Adrenal gland (tissue), 9 donors: ENCODE measurements at regions not wholly inside any gene's neighbourhood (a gene's known extent, or its start where the extent isn't known, plus 50 kb on each side); places are given as distances from the start of the nearest gene placed in this dataset.

Source experiments
- DNase-seq, 7 donors: peaks; one replicate each; pipeline ENCODE4 v3.0.0-alpha.2; 2019 to 2020
- H3K27ac ChIP-seq, 5 donors: fragments of 200-600 bp; sonication (generic) in 4 of 5; 1 replicate in 3 of 5; 2 replicates in 2 of 5; pipeline versions ENCODE4 v1.5.1 to v1.8.0; 2016 to 2020; ENCODE audit warnings: mild to moderate bottlenecking in 1 of 5
- H3K27me3 ChIP-seq: fragments of 200-600 bp; 2 replicates; pipeline ENCODE4 v1.8.0; 2021
- H3K36me3 ChIP-seq, 2 donors: fragments of 200-600 bp; replicated peaks in 1 of 2; 1 replicate in 1 of 2; 2 replicates in 1 of 2; pipeline versions ENCODE4 v1.5.1 to v1.8.0; 2018 to 2022
- H3K4me1 ChIP-seq, 2 donors: fragments of 200-600 bp; replicated peaks in 1 of 2; 1 replicate in 1 of 2; 2 replicates in 1 of 2; pipeline versions ENCODE4 v1.5.1 to v1.8.0; 2018 to 2021
- H3K4me3 ChIP-seq, 4 donors: fragments of 200-600 bp; sonication (generic) in 3 of 4; one replicate each; pipeline ENCODE4 v1.5.1; 2016 to 2018
- H3K9me3 ChIP-seq, 3 donors: fragments of 200-600 bp; sonication (generic) in 1 of 3; replicated peaks in 1 of 3; 1 replicate in 2 of 3; 2 replicates in 1 of 3; pipeline versions ENCODE4 v1.5.1 to v1.8.0; 2016 to 2021
- CTCF ChIP-seq, 6 experiments: fragments of 450-650 bp in 4 of 6; fragments of 200-600 bp in 2 of 6; sonication (generic) in 1 of 6; IDR thresholded peaks; 1 replicate in 5 of 6; 2 replicates in 1 of 6; pipeline versions ENCODE4 v1.5.1 to v1.8.0; 2016 to 2021; ENCODE audit warnings: antibody characterized with exemption in 6 of 6, mild to moderate bottlenecking in 2 of 6, moderate library complexity in 1 of 6
- POLR2A ChIP-seq, 2 donors: fragments of 450-650 bp; IDR thresholded peaks; one replicate each; pipeline ENCODE4 v1.6.1; 2017; ENCODE audit warnings: antibody characterized with exemption in 2 of 2, mild to moderate bottlenecking in 2 of 2, moderate library complexity in 1 of 2
- WGBS, 4 donors: extraction: QIAGEN DNeasy Blood & Tissue Kit in 2 of 4; methylation state at CpG; one replicate each; pipeline versions ENCODE4 v1.1.5 to v1.1.7; 2013 to 2017; 5-methylcytosine and 5-hydroxymethylcytosine counted together
- intact Hi-C, 2 donors: fragments of 100-400 bp; cut with DNase I; formaldehyde crosslinking; loops; one replicate each; pipeline versions ENCODE4 v1.14.1 to v1.15.0; 2022 to 2023
- donor health status: healthy with polysubstance abuse.
- donor health status: Bipolar disorder and iron deficiency.
- donor health status: DM: yes; HTN: yes; CAD: no.
- donor health status: DM: no; HTN: no; CAD: no.
- donor health status: DM: no; HTN: no; CAD: no.

GRCh38 chr1:59238333-59238934 is 58.5 kb upstream of the FGGY start:
- Histone ChIP-seq H3K4me3 (no peak overlapping the region), H3K4me1 (peaks cover 0 to 3% of the 10 kb centered on the region in 2 donors), H3K27ac (no peak overlapping the region), H3K36me3 (no peaks in the 10 kb centered on the region), H3K27me3 (no peaks in the 10 kb centered on the region), H3K9me3 (no peaks in the 10 kb centered on the region)
- intact Hi-C loops = no loop called here
- no peak for TF ChIP-seq CTCF (IDR thresholded peaks at IDR 0.05)
- TF ChIP-seq POLR2A (IDR thresholded peaks at IDR 0.05) = no peak
- DNase-seq = no peak
- 77 to 88% (median 86%) methylated on average over 5 of the region's 5 CpGs for WGBS, 4 donors

GRCh38 chr1:59238993-59239392 is 57.9 kb upstream of the FGGY start:
- no peaks in the 10 kb centered on the region for H3K27me3 ChIP-seq
- H3K27ac ChIP-seq = no peak overlapping the region
- H3K36me3 ChIP-seq = no peaks in the 10 kb centered on the region
- TF ChIP-seq POLR2A (IDR thresholded peaks at IDR 0.05) = no peak
- no peak for TF ChIP-seq CTCF (IDR thresholded peaks at IDR 0.05)
- H3K4me3 ChIP-seq = no peak overlapping the region
- peaks cover 0 to 3% of the 10 kb centered on the region in 2 donors for H3K4me1 ChIP-seq
- 91 to 98% (median 95%) methylated on average over 2 of the region's 2 CpGs for WGBS, 4 donors
- intact Hi-C loops = no loop called here
- H3K9me3 ChIP-seq = no peaks in the 10 kb centered on the region
- no peak for DNase-seq

- no peak overlapping the region for H3K4me3 ChIP-seq
- peaks cover 0 to 3% of the 10 kb centered on the region in 2 donors for H3K4me1 ChIP-seq
- H3K27ac ChIP-seq = no peak overlapping the region
- H3K36me3 ChIP-seq = no peaks in the 10 kb centered on the region
- WGBS, 4 donors = 71 to 81% (median 75%) methylated on average over 2 of the region's 2 CpGs
- intact Hi-C loops = no loop called here
- H3K9me3 ChIP-seq = no peaks in the 10 kb centered on the region
- no peak for TF ChIP-seq CTCF (IDR thresholded peaks at IDR 0.05)
- TF ChIP-seq POLR2A (IDR thresholded peaks at IDR 0.05) = no peak
- H3K27me3 ChIP-seq = no peaks in the 10 kb centered on the region
- DNase-seq = no peak
These were observed 55.0 kb upstream of the FGGY start for GRCh38 chr1:59241909-59242308.

- no peaks in the 10 kb centered on the region for H3K27me3 ChIP-seq
- no peak for TF ChIP-seq POLR2A (IDR thresholded peaks at IDR 0.05)
- no peak for TF ChIP-seq CTCF (IDR thresholded peaks at IDR 0.05)
- intact Hi-C loops = no loop called here
- 33 to 70% (median 53%) methylated on average over 2 of the region's 2 CpGs for WGBS, 4 donors
- no peak for DNase-seq
- peaks cover 0 to 3% of the 10 kb centered on the region in 2 donors for H3K4me1 ChIP-seq
- no peaks in the 10 kb centered on the region for H3K36me3 ChIP-seq
- H3K27ac ChIP-seq = no peak overlapping the region
- no peaks in the 10 kb centered on the region for H3K9me3 ChIP-seq
- no peak overlapping the region for H3K4me3 ChIP-seq
These were observed 54.5 kb upstream of the FGGY start for GRCh38 chr1:59242370-59242769.
